ENCODE measurements at regions not wholly inside any gene's neighbourhood (a gene's known extent, or its start where the extent isn't known, plus 50 kb on each side); places are given as distances from the start of the nearest gene placed in this dataset.

DNA sequence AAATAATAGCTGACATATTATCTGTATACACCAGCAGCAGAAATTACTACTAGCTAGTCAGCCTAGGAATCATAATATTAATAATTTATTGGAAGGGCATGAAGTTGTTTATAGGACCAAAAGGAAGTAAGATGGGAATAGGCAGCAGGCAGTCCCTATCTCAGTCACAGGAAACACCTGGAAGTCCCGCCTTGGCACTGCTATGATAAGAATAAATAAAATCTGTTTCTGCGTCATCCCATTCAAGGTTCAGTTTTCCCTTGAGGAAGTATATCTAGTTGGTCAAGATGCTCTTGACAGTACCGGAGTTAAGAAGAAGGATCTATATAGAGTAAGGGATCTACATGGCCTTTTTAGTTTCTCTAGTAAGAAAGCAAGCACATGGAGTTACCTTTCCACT is 830.8 kb downstream of the DIAPH3 start:
- TF ChIP-seq, protein P1, sequence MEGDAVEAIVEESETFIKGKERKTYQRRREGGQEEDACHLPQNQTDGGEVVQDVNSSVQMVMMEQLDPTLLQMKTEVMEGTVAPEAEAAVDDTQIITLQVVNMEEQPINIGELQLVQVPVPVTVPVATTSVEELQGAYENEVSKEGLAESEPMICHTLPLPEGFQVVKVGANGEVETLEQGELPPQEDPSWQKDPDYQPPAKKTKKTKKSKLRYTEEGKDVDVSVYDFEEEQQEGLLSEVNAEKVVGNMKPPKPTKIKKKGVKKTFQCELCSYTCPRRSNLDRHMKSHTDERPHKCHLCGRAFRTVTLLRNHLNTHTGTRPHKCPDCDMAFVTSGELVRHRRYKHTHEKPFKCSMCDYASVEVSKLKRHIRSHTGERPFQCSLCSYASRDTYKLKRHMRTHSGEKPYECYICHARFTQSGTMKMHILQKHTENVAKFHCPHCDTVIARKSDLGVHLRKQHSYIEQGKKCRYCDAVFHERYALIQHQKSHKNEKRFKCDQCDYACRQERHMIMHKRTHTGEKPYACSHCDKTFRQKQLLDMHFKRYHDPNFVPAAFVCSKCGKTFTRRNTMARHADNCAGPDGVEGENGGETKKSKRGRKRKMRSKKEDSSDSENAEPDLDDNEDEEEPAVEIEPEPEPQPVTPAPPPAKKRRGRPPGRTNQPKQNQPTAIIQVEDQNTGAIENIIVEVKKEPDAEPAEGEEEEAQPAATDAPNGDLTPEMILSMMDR (IDR thresholded peaks at IDR 0.05): no peak
- TF ChIP-seq POLR2AphosphoS5 (IDR thresholded peaks at IDR 0.05) (no peak), POLR2A (IDR thresholded peaks at IDR 0.05) (no peak)

Data from prostate gland (tissue), 2 donors.